Sigmoid colon (tissue), 4 donors: ENCODE measurements at regions not wholly inside any gene's neighbourhood (a gene's known extent, or its start where the extent isn't known, plus 50 kb on each side); places are given as distances from the start of the nearest gene placed in this dataset.

Experiments
- CTCF ChIP-seq, 4 experiments: fragments of 450-650 bp in 3 of 4; fragments of 200-600 bp in 1 of 4; IDR thresholded peaks; one replicate each; pipeline ENCODE4 v1.5.1; 2016 to 2019; ENCODE audit warnings: antibody characterized with exemption in 4 of 4, mild to moderate bottlenecking in 3 of 4, moderate library complexity in 2 of 4
- EP300 ChIP-seq, 4 donors: sonication (generic); formaldehyde crosslinking; IDR thresholded peaks; one replicate each; pipeline ENCODE4 v1.6.1; 2017; ENCODE audit warnings: antibody characterized with exemption in 4 of 4
- POLR2A ChIP-seq, 2 donors: fragments of 450-650 bp; IDR thresholded peaks; one replicate each; pipeline ENCODE4 v1.6.1; 2016; ENCODE audit warnings: antibody characterized with exemption in 2 of 2, mild to moderate bottlenecking in 2 of 2, moderate library complexity in 2 of 2
- POLR2AphosphoS5 ChIP-seq, 4 donors: sonication (generic); formaldehyde crosslinking; IDR thresholded peaks; one replicate each; pipeline ENCODE4 v1.6.1; 2017; ENCODE audit warnings: antibody characterized with exemption in 4 of 4

DNA sequence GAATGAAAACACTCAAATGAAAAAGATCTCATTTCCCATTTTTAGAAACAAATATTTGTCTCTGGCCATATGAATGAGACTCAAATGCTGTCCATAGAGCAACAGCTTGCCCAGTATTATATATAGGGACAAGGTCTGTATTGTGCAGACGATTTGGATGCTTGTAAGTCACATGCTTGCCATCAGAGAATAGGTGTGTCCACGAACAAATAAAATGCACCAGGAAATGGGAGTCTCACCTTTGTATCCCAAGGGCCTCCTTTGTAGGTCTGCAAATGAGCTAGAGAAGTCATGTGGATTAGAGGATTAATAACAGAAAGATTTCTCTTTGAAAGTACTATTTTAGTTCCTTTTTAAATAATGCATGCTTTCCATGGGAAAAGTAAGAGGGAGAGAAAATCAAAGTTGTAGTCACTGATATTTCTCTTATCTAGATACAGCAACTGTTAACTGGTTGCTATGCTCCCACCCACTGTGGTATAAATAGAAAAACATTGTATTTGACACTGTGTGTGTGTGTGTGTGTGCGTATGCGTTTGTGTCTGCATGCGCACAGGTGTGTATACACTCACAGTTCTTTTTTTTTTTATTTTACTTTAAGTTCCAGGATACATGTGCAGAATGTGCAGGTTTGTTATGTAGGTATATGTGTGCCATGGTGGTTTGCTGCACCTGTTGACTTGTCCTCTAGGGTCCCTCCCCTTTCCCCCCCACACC lies 383.4 kb upstream of the ARRDC4 start:
- no peak for TF ChIP-seq CTCF (IDR thresholded peaks at IDR 0.05)
- TF ChIP-seq POLR2AphosphoS5 (IDR thresholded peaks at IDR 0.05), result no peak
- TF ChIP-seq EP300 (IDR thresholded peaks at IDR 0.05), result no peak
- no peak for TF ChIP-seq POLR2A (IDR thresholded peaks at IDR 0.05)
